SKM-1 (cell line): ENCODE measurements at regions not wholly inside any gene's neighbourhood (a gene's known extent, or its start where the extent isn't known, plus 50 kb on each side); places are given as distances from the start of the nearest gene placed in this dataset.

ENCODE experiments used
- DNase-seq: peaks from one replicate; lab custom pipeline; 2025; ENCODE audit not compliant: unreplicated experiment; lab: John Stamatoyannopoulos, UW

DNA sequence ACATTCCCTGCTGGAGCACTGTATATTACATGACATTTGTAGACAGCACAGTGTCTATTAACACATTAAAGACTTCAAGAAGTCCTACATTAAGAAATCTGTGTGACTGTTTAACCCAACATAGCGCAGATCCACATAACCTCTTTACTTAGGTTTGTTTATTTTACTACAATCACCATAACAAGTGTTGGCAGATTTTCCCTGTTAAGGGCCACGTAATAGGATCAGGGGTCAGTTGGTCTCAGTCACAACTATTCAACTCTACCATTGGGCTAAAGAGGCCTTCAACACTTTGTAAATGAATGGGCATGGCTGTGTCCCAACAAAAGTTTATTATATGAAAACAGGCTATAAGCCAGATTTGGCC lies 51.3 kb upstream of the ADORA2B start:
- DNase-seq, result no peak

DNA sequence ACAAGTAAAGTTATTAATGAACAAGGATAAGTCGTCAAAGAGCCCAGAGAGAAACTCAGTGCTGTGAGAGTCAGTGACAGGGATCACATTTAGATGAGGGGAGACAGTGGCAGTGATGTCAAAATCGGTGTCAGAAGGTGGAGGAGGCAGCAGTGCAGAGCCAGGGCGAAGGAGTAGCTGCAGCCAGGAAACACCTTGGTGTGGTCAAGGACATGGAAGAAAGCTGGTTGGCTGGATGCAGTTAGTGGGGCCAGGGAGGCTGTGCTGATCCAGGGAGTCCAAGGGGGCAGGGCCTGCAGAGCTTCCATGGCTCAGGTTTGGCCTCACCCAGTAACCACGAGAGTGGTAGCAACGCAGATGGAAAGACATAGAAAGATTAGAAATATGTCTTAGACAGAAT lies 50.7 kb upstream of the ADORA2B start:
- DNase-seq, result no peak

DNA sequence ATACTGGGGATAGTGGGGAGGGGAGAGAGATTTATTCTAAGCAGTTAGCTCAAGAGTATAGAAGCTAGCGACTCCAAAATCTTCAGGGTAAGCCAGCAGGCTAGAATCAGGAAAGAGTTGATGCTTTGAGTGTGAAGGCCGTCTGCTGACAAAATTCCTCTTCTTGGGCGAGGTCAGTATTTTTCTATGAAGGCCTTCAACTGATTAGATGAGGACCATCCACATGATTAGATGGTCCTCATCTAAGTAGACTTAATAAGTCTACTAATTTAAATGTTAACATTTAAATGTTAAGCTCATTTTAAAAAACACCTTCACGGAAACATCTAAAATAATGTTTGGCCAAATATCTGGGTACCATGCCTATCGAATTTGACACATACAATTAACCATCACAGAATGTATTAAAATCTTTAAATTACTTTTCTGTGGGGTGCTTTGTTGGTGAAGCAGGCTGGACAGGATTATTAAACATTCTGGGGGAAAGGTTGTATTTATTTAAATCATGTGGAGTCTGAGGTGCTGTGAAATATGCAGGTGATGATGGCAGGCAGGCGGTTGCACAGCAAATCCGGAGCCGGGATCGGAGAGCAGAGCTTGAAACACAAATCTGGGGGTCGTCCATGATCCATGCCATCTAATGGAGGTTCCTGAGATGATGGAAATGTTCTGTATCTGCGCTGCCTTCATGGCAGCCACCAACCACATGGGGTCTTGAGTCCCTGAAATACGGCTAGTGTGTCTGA lies 49.8 kb upstream of the ADORA2B start:
- no peak for DNase-seq
